ENCODE measurements at regions not wholly inside any gene's neighbourhood (a gene's known extent, or its start where the extent isn't known, plus 50 kb on each side); places are given as distances from the start of the nearest gene placed in this dataset.

- TF ChIP-seq, protein P1, sequence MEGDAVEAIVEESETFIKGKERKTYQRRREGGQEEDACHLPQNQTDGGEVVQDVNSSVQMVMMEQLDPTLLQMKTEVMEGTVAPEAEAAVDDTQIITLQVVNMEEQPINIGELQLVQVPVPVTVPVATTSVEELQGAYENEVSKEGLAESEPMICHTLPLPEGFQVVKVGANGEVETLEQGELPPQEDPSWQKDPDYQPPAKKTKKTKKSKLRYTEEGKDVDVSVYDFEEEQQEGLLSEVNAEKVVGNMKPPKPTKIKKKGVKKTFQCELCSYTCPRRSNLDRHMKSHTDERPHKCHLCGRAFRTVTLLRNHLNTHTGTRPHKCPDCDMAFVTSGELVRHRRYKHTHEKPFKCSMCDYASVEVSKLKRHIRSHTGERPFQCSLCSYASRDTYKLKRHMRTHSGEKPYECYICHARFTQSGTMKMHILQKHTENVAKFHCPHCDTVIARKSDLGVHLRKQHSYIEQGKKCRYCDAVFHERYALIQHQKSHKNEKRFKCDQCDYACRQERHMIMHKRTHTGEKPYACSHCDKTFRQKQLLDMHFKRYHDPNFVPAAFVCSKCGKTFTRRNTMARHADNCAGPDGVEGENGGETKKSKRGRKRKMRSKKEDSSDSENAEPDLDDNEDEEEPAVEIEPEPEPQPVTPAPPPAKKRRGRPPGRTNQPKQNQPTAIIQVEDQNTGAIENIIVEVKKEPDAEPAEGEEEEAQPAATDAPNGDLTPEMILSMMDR (IDR thresholded peaks at IDR 0.05; ENCODE audit: insufficient read depth, low read length, poor library complexity, severe bottlenecking), result no peak
- no peaks in the 10 kb centered on the region for H3K27me3 ChIP-seq (replicated peaks; ENCODE audit: control insufficient read depth, insufficient read depth, low read length)
- no peak for DNase-seq (ENCODE audit: extremely low read depth, insufficient read length)
Observed at GRCh38 chr4:35643661-35644060, 600.7 kb downstream of the ARAP2 start.

DNA sequence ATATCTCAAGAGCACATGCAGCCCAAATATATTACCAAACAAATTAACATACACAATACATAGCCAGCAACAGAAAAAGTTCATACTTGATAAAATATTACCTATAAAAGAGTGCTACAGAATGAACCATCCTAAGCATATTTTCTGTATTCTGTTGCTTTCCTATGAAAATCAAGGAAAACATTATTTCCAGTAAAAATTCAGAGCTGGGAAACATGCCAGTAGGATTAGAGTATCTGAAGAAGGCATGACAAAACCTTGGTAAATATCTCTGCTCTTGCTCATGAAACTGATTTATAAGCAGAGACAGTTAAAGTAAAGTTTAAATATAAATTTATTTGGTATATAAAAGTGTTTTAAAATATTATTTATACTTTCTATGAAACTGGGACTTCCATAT, 599.7 kb downstream of the ARAP2 start:
- no peaks in the 10 kb centered on the region for H3K27me3 ChIP-seq (replicated peaks; ENCODE audit: control insufficient read depth, insufficient read depth, low read length)
- no peak for DNase-seq (ENCODE audit: extremely low read depth, insufficient read length)
- TF ChIP-seq, protein P1 (IDR thresholded peaks at IDR 0.05; ENCODE audit: insufficient read depth, low read length, poor library complexity, severe bottlenecking), result no peak
- H3K36me3 ChIP-seq (ENCODE audit: control insufficient read depth, insufficient read depth, low read length), result no peaks in the 10 kb centered on the region
- H3K4me3 ChIP-seq (replicated peaks; ENCODE audit: low read depth, low read length), result no peak overlapping the region

More at GRCh38 chr4:35643661-35644060, 600.7 kb downstream of the ARAP2 start:
- no peak overlapping the region for H3K4me3 ChIP-seq (replicated peaks; ENCODE audit: low read depth, low read length)
- H3K36me3 ChIP-seq (ENCODE audit: control insufficient read depth, insufficient read depth, low read length), result no peaks in the 10 kb centered on the region

DNA sequence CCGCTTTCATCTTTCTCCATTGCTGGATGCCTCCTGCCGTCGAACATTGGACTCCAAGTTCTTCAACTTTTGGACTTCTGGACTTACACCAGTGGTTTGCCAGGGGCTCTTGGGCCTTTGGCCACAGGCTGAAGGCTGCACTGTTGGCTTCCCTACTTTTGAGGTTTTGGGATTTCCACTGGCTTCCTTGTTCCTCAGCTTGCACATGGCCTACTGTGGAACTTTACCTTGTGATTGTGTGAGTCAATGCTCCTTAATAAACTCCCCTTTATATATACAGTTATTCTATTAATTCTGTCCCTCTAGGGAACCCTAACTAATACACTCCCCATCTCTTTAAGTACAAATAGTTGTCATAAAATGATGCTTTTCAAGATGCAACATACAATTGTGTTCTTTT, 595.3 kb downstream of the ARAP2 start:
- no peak for DNase-seq (ENCODE audit: extremely low read depth, insufficient read length)
- Histone ChIP-seq H3K27me3 (replicated peaks; ENCODE audit: control insufficient read depth, insufficient read depth, low read length) (no peaks in the 10 kb centered on the region), H3K36me3 (ENCODE audit: control insufficient read depth, insufficient read depth, low read length) (no peaks in the 10 kb centered on the region), H3K4me3 (replicated peaks; ENCODE audit: low read depth, low read length) (no peak overlapping the region)
- TF ChIP-seq, protein P1 (IDR thresholded peaks at IDR 0.05; ENCODE audit: insufficient read depth, low read length, poor library complexity, severe bottlenecking), result no peak

- H3K4me3 ChIP-seq (replicated peaks; ENCODE audit: low read depth, low read length), result no peak overlapping the region
- no peak for DNase-seq (ENCODE audit: extremely low read depth, insufficient read length)
- no peaks in the 10 kb centered on the region for H3K36me3 ChIP-seq (ENCODE audit: control insufficient read depth, insufficient read depth, low read length)
- H3K27me3 ChIP-seq (replicated peaks; ENCODE audit: control insufficient read depth, insufficient read depth, low read length), result no peaks in the 10 kb centered on the region
- TF ChIP-seq, protein P1 (IDR thresholded peaks at IDR 0.05; ENCODE audit: insufficient read depth, low read length, poor library complexity, severe bottlenecking), result no peak
Observed at GRCh38 chr4:35649778-35650177, 594.5 kb downstream of the ARAP2 start.

DNA sequence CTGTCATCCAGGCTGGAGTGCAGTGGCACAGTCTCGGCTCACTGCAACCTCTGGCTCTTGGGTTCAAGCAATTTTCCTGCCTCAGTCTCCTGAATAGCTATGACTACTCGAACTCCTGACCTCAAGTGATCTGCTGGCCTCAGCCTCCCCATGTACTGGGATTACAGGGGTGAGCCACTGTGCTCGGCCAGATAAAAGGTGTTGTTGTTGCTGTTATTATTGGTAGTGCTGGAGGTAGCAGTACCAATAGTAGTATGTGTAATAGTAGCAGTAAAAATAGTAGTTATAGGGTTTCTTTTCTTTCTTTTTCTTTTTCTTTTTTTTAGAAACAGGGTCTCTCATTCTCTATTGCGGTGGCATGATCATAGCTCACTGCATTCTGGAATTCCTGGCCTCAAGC, 592.1 kb downstream of the ARAP2 start:
- no peak overlapping the region for H3K4me3 ChIP-seq (replicated peaks; ENCODE audit: low read depth, low read length)
- no peaks in the 10 kb centered on the region for H3K27me3 ChIP-seq (replicated peaks; ENCODE audit: control insufficient read depth, insufficient read depth, low read length)
- no peak for DNase-seq (ENCODE audit: extremely low read depth, insufficient read length)
- H3K36me3 ChIP-seq (ENCODE audit: control insufficient read depth, insufficient read depth, low read length), result no peaks in the 10 kb centered on the region
- TF ChIP-seq, protein P1 (IDR thresholded peaks at IDR 0.05; ENCODE audit: insufficient read depth, low read length, poor library complexity, severe bottlenecking), result no peak

GRCh38 chr4:35653451-35653850, 590.9 kb downstream of the ARAP2 start:
- Histone ChIP-seq H3K27me3 (replicated peaks; ENCODE audit: control insufficient read depth, insufficient read depth, low read length) (no peaks in the 10 kb centered on the region), H3K4me3 (replicated peaks; ENCODE audit: low read depth, low read length) (no peak overlapping the region), H3K36me3 (ENCODE audit: control insufficient read depth, insufficient read depth, low read length) (no peaks in the 10 kb centered on the region)
- DNase-seq (ENCODE audit: extremely low read depth, insufficient read length), result no peak
- TF ChIP-seq, protein P1 (IDR thresholded peaks at IDR 0.05; ENCODE audit: insufficient read depth, low read length, poor library complexity, severe bottlenecking), result no peak
